Prostate gland (tissue), 2 donors: ENCODE measurements at regions not wholly inside any gene's neighbourhood (a gene's known extent, or its start where the extent isn't known, plus 50 kb on each side); places are given as distances from the start of the nearest gene placed in this dataset.

Experiments
- DNase-seq: peaks from one replicate; pipeline ENCODE4 v3.0.0-alpha.2; 2019; ENCODE audit warnings: low spot score
- H3K27ac ChIP-seq, 2 donors: fragments of 200-600 bp; sonication (generic); 2 replicates each; pipeline ENCODE4 v1.5.1; 2017 to 2019
- H3K27me3 ChIP-seq: fragments of 200-600 bp; sonication (generic); replicated peaks from 2 replicates; pipeline ENCODE4 v1.5.1; 2019; ENCODE audit not compliant: insufficient read depth
- H3K36me3 ChIP-seq, 2 donors: fragments of 200-600 bp; sonication (generic); 1 replicate in 1 of 2; 2 replicates in 1 of 2; pipeline versions ENCODE4 v1.5.1 to v1.8.1; 2017 to 2019
- H3K4me1 ChIP-seq: fragments of 200-600 bp; sonication (generic); replicated peaks from 2 replicates; pipeline ENCODE4 v1.5.1; 2019
- H3K4me3 ChIP-seq, 2 donors: fragments of 200-600 bp; sonication (generic); 2 replicates each; pipeline ENCODE4 v1.5.1; 2017 to 2019
- H3K9me3 ChIP-seq: fragments of 200-600 bp; sonication (generic); 2 replicates; pipeline ENCODE4 v1.5.1; 2017
- POLR2A ChIP-seq: fragments of 450-650 bp; IDR thresholded peaks from one replicate; pipeline ENCODE4 v1.6.1; 2016; ENCODE audit warnings: antibody characterized with exemption, mild to moderate bottlenecking
- POLR2AphosphoS5 ChIP-seq: sonication (generic); formaldehyde crosslinking; IDR thresholded peaks from one replicate; pipeline ENCODE4 v1.6.1; 2017; ENCODE audit warnings: antibody characterized with exemption
- WGBS: methylation state at CpG from one replicate; pipeline ENCODE4 v1.1.5; 2018; 5-methylcytosine and 5-hydroxymethylcytosine counted together
- intact Hi-C: fragments of 100-400 bp; cut with DNase I; formaldehyde crosslinking; loops from one replicate; pipeline ENCODE4 v1.14.2; 2022
- TF ChIP-seq, protein P1 (sequence below), 4 experiments: fragments of 200-600 bp in 2 of 4; fragments of 450-650 bp in 2 of 4; sonication (generic) in 2 of 4; IDR thresholded peaks; 1 replicate in 3 of 4; 2 replicates in 1 of 4; pipeline ENCODE4 v1.5.1; 2016 to 2019; ENCODE audit warnings: antibody characterized with exemption in 4 of 4, mild to moderate bottlenecking in 2 of 4, moderate library complexity in 2 of 4

DNA sequence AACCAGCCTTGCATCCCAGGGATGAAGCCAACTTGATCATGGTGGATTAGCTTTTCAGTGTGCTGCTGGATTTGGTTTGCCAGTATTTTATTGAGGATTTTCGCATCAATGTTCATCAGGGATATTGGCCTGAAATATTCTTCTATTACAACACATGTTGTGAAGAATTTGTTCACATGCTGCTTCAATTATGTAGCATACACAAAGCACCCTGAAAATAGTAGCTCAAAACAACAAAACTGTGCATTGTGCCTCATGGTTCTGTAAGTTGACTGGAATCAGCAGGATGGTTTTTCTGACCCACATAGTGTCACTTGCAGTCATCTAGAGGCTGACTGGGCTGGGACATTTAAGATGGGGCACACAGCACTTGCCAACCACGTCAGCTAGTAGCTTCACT is 193.9 kb downstream of the SYK start:
- no peak overlapping the region for H3K4me3 ChIP-seq
- H3K4me1 ChIP-seq, result peaks cover 5% of the 10 kb centered on the region
- no peaks in the 10 kb centered on the region for H3K27me3 ChIP-seq
- H3K36me3 ChIP-seq, result no peaks in the 10 kb centered on the region
- DNase-seq, result no peak
- WGBS, result 100% methylated on average over 2 of the region's 2 CpGs
- TF ChIP-seq, protein P1, sequence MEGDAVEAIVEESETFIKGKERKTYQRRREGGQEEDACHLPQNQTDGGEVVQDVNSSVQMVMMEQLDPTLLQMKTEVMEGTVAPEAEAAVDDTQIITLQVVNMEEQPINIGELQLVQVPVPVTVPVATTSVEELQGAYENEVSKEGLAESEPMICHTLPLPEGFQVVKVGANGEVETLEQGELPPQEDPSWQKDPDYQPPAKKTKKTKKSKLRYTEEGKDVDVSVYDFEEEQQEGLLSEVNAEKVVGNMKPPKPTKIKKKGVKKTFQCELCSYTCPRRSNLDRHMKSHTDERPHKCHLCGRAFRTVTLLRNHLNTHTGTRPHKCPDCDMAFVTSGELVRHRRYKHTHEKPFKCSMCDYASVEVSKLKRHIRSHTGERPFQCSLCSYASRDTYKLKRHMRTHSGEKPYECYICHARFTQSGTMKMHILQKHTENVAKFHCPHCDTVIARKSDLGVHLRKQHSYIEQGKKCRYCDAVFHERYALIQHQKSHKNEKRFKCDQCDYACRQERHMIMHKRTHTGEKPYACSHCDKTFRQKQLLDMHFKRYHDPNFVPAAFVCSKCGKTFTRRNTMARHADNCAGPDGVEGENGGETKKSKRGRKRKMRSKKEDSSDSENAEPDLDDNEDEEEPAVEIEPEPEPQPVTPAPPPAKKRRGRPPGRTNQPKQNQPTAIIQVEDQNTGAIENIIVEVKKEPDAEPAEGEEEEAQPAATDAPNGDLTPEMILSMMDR (IDR thresholded peaks at IDR 0.05), result no peak
- H3K27ac ChIP-seq, result no peak overlapping the region
- H3K9me3 ChIP-seq, result no peaks in the 10 kb centered on the region
- intact Hi-C loops, result no loop called here

DNA sequence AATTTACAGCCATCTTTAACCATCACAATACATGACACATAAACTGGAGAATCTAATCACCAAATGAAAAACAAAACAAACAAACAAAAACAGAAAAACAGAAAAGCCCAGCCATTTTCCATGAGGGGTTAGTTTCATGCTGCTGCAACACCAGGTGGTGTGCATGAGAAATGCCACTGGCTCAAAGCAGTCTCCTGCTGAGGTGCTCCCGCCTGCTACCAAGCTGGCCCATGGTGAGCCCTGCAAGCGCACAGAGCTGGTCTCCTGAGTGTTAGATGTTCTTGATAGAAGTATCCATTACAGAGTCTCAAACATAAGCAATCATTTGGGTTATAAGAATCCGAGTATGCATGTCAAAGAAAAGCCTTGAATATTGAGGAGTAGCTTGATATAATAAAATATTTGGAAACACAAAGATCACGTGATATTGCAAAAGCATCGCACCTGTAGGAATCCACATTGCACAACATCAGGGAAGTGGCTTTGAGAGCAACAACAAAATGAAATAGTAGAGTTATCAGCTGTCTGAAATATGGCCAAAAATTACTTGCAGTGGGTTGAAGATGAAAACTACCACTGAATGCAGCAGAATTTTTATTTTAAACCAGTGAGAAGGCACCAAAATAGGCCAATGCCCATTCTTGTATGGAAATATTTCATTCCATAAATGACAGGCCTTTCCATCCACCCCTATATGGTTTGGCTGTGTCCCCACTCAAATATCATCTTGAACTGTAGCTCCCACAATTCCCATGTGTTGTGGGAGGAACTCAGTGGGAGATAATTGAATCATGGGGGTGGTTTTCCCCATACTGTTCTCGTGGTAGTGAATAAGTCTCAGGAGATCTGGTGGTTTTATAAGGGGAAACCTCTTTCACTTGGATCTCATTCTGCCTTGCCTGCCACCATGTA is 194.8 kb downstream of the SYK start:
- H3K27ac ChIP-seq, result no peak overlapping the region
- no peaks in the 10 kb centered on the region for H3K36me3 ChIP-seq
- no peak for DNase-seq
- intact Hi-C loops, result no loop called here
- H3K27me3 ChIP-seq, result no peaks in the 10 kb centered on the region
- H3K4me1 ChIP-seq, result peaks cover 5% of the 10 kb centered on the region
- TF ChIP-seq POLR2A (no peak), POLR2AphosphoS5 (no peak)
- TF ChIP-seq, protein P1 (IDR thresholded peaks at IDR 0.05), result no peak
- H3K4me3 ChIP-seq, result no peak overlapping the region
- WGBS, result 87% methylated on average over 6 of the region's 6 CpGs
- H3K9me3 ChIP-seq, result no peaks in the 10 kb centered on the region

GRCh38 chr9:90998573-90998972 is 197.0 kb downstream of the SYK start:
- 74% methylated on average over 7 of the region's 7 CpGs for WGBS
- H3K4me1 ChIP-seq, result peaks cover 5% of the 10 kb centered on the region
- no peak overlapping the region for H3K4me3 ChIP-seq
- TF ChIP-seq, protein P1 (IDR thresholded peaks at IDR 0.05), result no peak
- TF ChIP-seq POLR2A (no peak), POLR2AphosphoS5 (no peak)
- no peaks in the 10 kb centered on the region for H3K36me3 ChIP-seq
- DNase-seq, result no peak
- intact Hi-C loops, result no loop called here
- H3K27ac ChIP-seq, result peak overlapping the region in 1 of 2 donors; percentile 20
- no peaks in the 10 kb centered on the region for H3K27me3 ChIP-seq
- H3K9me3 ChIP-seq, result no peaks in the 10 kb centered on the region

- Histone ChIP-seq H3K27me3 (no peaks in the 10 kb centered on the region), H3K4me1 (peaks cover 5% of the 10 kb centered on the region), H3K36me3 (no peaks in the 10 kb centered on the region), H3K9me3 (no peaks in the 10 kb centered on the region), H3K4me3 (no peak overlapping the region), H3K27ac (peak overlapping the region; percentile 7 to 60)
- DNase-seq, result peak; percentile 81
- intact Hi-C loops, result no loop called here
- no peak for TF ChIP-seq POLR2A
- TF ChIP-seq POLR2AphosphoS5, result peak; percentile 85
- TF ChIP-seq, protein P1 (IDR thresholded peaks at IDR 0.05), result no peak
- 31% methylated on average over 16 of the region's 16 CpGs for WGBS
Observed at GRCh38 chr9:90999425-91000397, 198.1 kb downstream of the SYK start.
